ENCODE measurements at regions not wholly inside any gene's neighbourhood (a gene's known extent, or its start where the extent isn't known, plus 50 kb on each side); places are given as distances from the start of the nearest gene placed in this dataset.

DNA sequence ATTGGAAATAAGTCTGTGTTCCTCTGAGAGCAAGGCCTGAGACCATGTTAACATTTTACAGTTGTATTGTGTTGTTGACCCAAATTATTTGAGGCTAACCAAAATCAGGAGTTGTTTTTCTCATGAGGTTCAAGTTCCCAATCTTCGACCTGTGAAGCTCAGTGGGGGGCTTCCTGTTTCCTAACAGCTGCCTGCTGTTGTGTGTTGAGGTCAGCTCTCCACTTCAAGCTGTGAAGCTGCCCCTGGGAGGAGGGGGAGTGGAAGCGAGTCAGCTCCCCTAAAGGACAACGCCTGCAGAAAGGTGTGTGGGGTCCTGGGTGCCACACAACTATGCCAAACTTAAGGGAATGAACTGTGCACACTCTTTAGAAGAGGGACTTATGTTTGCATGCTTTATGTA lies 295.5 kb downstream of the IRX1 start:
- no peaks in the 10 kb centered on the region for H3K27me3 ChIP-seq (ENCODE audit: control insufficient read depth, insufficient read depth, low read length)
- no peak overlapping the region for H3K4me3 ChIP-seq (ENCODE audit: low read length)
- no peaks in the 10 kb centered on the region for H3K9me3 ChIP-seq (ENCODE audit: control insufficient read depth, low read depth, low read length)
- H3K36me3 ChIP-seq (ENCODE audit: control insufficient read depth, low read depth, low read length): no peaks in the 10 kb centered on the region
- no peak overlapping the region for H3K27ac ChIP-seq (ENCODE audit: low read length)
- peaks cover 9% of the 10 kb centered on the region for H3K4me1 ChIP-seq (ENCODE audit: control insufficient read depth, low read depth, low read length)
- H3K9ac ChIP-seq (ENCODE audit: low read length): no peak overlapping the region

DNA sequence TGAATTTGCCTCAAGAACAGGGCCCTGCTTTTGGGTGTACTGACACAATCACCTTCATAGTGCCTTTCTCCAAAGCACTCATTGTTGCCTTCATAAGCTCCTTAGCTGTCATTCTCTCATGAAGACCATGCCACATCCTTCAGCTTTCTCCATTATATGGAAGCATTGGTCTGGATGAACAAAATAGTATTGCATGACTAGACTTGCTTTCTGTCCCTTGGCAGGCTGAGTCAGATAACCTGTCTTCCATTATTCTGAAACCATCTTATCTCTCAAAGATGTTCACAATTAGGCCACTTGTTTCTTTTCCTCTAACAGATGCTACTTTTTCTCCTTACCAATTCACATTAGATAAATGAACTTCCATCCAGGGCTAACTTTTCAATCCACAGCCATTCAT lies 297.9 kb downstream of the IRX1 start:
- Histone ChIP-seq H3K4me1 (ENCODE audit: control insufficient read depth, low read depth, low read length) (peaks cover 9% of the 10 kb centered on the region), H3K9me3 (ENCODE audit: control insufficient read depth, low read depth, low read length) (no peaks in the 10 kb centered on the region), H3K27me3 (ENCODE audit: control insufficient read depth, insufficient read depth, low read length) (peaks cover 15% of the 10 kb centered on the region), H3K36me3 (ENCODE audit: control insufficient read depth, low read depth, low read length) (no peaks in the 10 kb centered on the region), H3K4me3 (ENCODE audit: low read length) (no peak overlapping the region), H3K27ac (ENCODE audit: low read length) (no peak overlapping the region), H3K9ac (ENCODE audit: low read length) (no peak overlapping the region)

DNA sequence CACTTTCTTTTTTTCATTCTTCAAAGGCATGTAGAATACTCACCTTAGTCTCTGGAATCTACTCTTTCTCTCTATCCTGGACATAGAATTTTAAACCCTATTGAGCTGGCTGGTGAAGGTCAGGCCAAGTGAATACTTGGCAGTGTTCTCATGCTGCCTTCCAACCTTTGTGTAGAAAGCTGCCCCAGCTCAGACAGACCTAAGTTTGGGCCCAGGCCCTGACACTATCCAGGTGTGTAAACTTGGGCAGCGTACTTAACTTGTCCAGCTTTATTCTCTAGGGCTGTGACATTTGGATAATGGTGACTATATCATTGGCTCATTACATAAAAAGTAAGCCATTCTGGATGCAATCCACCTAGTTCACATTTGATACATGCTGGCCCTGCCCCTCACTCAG lies 298.3 kb downstream of the IRX1 start:
- Histone ChIP-seq H3K9ac (ENCODE audit: low read length) (no peak overlapping the region), H3K36me3 (ENCODE audit: control insufficient read depth, low read depth, low read length) (no peaks in the 10 kb centered on the region), H3K9me3 (ENCODE audit: control insufficient read depth, low read depth, low read length) (no peaks in the 10 kb centered on the region), H3K4me3 (ENCODE audit: low read length) (no peak overlapping the region), H3K27me3 (ENCODE audit: control insufficient read depth, insufficient read depth, low read length) (peaks cover 19% of the 10 kb centered on the region), H3K27ac (ENCODE audit: low read length) (no peak overlapping the region), H3K4me1 (ENCODE audit: control insufficient read depth, low read depth, low read length) (peaks cover 9% of the 10 kb centered on the region)

DNA sequence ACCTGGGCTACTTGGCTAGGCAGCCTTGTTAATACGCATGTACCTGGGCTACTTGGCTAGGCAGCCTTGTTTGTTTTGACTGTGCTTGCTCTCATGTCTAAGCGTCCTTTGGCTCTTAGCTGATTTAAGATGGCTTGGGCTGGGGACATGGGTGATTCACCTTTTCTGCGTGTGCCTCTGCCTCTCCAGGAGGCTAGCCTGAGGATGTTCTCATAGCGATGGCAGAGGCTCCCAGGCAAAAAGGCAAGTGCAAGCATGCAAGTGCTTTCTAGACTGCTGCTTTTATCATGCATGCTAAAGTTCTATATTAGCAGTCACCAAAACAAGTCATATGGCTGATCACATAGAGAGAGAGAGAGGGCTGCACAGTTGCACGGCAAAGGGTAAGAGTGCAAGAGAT lies 300.5 kb downstream of the IRX1 start:
- no peak overlapping the region for H3K4me3 ChIP-seq (ENCODE audit: low read length)
- H3K27ac ChIP-seq (ENCODE audit: low read length): no peak overlapping the region

DNA sequence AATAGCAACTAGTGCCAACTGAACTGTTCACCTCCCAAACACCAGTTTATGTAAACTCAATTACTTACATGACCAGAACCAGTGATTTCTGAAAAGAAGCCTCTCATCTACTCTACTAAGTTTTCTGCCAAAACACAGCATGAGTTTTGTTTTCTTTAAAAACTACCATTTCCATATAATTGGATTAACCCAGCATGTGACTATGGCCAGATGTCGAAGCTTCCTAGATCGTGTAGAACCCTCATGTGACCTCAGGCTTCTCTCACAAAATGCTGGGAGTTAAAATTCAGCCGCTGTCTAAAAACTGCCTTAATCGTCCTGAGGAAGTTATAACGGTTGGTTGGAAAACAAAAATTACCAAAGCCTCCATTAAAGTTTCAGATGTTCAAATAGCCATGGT lies 303.5 kb downstream of the IRX1 start:
- Histone ChIP-seq H3K9ac (ENCODE audit: low read length) (no peak overlapping the region), H3K4me1 (ENCODE audit: control insufficient read depth, low read depth, low read length) (no peaks in the 10 kb centered on the region), H3K4me3 (ENCODE audit: low read length) (no peak overlapping the region), H3K27ac (ENCODE audit: low read length) (no peak overlapping the region), H3K27me3 (ENCODE audit: control insufficient read depth, insufficient read depth, low read length) (peaks cover 23% of the 10 kb centered on the region), H3K9me3 (ENCODE audit: control insufficient read depth, low read depth, low read length) (no peaks in the 10 kb centered on the region), H3K36me3 (ENCODE audit: control insufficient read depth, low read depth, low read length) (no peaks in the 10 kb centered on the region)

More for the DNA sequence above, 300.5 kb downstream of the IRX1 start:
- Histone ChIP-seq H3K9me3 (ENCODE audit: control insufficient read depth, low read depth, low read length) (no peaks in the 10 kb centered on the region), H3K27me3 (ENCODE audit: control insufficient read depth, insufficient read depth, low read length) (peaks cover 23% of the 10 kb centered on the region), H3K9ac (ENCODE audit: low read length) (no peak overlapping the region), H3K4me1 (ENCODE audit: control insufficient read depth, low read depth, low read length) (peaks cover 4% of the 10 kb centered on the region), H3K36me3 (ENCODE audit: control insufficient read depth, low read depth, low read length) (no peaks in the 10 kb centered on the region)

DNA sequence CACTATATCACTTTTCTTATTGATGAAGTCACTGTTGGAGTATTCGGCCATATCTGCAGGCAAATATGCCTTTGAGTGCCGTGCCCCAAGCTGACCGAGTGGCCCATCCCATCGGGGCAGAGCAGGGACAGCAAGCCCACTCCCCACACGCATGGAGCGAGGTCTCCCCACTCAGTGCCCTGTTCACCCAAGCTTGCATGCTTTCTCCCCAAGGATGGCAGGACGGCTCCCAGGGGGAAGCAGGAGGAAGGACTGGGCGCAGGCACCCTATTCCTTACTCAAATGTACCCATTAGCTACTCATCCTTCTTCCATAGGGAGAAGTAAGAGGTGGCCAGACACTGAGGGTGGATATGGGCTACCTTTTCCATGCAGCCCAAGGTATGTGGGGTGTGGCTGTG lies 309.0 kb downstream of the IRX1 start:
- Histone ChIP-seq H3K9ac (ENCODE audit: low read length) (no peak overlapping the region), H3K27ac (ENCODE audit: low read length) (no peak overlapping the region), H3K9me3 (ENCODE audit: control insufficient read depth, low read depth, low read length) (no peaks in the 10 kb centered on the region), H3K4me1 (ENCODE audit: control insufficient read depth, low read depth, low read length) (no peaks in the 10 kb centered on the region), H3K36me3 (ENCODE audit: control insufficient read depth, low read depth, low read length) (no peaks in the 10 kb centered on the region), H3K4me3 (ENCODE audit: low read length) (no peak overlapping the region), H3K27me3 (ENCODE audit: control insufficient read depth, insufficient read depth, low read length) (no peaks in the 10 kb centered on the region)

DNA sequence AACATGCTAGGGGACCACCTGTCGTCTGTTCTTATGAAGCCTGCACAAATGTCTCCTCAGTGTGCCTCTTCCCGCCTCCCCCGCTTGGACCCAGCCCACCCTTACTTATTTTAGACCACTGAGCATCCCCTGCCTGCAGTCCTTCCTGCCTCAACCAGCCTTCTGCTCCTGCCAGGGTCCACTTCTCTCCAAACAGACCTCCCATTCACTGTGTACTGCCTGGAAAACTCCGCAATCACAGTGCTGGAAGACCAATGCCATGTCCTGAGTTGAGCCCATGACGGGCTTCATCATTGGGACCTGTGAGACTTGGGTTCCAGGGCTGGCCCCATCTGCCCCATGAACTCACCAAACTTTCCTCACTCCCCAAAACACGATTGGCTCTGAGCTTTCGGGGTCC lies 309.4 kb downstream of the IRX1 start:
- Histone ChIP-seq H3K4me3 (ENCODE audit: low read length) (no peak overlapping the region), H3K27ac (ENCODE audit: low read length) (no peak overlapping the region), H3K36me3 (ENCODE audit: control insufficient read depth, low read depth, low read length) (no peaks in the 10 kb centered on the region), H3K27me3 (ENCODE audit: control insufficient read depth, insufficient read depth, low read length) (no peaks in the 10 kb centered on the region), H3K9me3 (ENCODE audit: control insufficient read depth, low read depth, low read length) (no peaks in the 10 kb centered on the region), H3K4me1 (ENCODE audit: control insufficient read depth, low read depth, low read length) (no peaks in the 10 kb centered on the region), H3K9ac (ENCODE audit: low read length) (no peak overlapping the region)

DNA sequence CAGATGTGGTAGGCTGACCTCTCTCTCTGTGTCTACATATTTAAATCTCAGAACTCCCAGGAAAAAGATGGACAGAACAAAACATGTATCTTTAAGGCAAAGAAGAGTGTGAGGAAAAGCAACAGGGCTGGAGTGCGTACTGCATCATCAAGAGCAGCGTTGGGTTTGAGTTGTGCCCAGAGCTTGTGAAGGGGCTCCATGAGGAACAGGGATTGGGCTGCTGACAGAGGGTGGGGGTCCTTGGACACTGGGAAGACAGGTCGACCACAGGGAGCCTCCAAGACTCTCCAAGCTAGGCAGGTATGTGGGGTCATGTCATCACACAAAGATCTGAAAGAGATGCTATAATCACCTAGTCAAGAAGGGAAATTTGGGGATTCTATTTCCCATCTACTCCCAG lies 309.9 kb downstream of the IRX1 start:
- Histone ChIP-seq H3K4me1 (ENCODE audit: control insufficient read depth, low read depth, low read length) (no peaks in the 10 kb centered on the region), H3K36me3 (ENCODE audit: control insufficient read depth, low read depth, low read length) (no peaks in the 10 kb centered on the region), H3K9me3 (ENCODE audit: control insufficient read depth, low read depth, low read length) (no peaks in the 10 kb centered on the region), H3K27ac (ENCODE audit: low read length) (no peak overlapping the region), H3K27me3 (ENCODE audit: control insufficient read depth, insufficient read depth, low read length) (no peaks in the 10 kb centered on the region), H3K4me3 (ENCODE audit: low read length) (no peak overlapping the region), H3K9ac (ENCODE audit: low read length) (no peak overlapping the region)

DNA sequence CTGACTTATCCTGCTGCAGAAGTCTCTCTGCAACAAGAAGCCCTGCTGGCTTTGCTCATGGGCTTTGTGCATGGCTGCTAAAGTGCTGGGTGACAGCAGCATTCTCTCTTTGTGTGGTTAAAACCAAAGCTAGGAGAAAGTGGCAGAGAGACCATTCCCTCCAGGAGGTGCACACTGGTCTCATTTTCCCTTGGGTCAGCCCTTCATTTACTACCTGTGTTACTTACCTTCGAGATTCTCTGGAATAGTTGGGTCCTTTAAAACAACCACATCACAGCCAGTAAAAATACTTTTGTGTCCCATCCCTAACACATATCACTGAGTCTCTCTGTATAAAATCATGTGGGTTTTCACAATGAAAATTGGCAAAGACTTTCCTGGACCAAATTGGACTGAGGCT lies 315.5 kb downstream of the IRX1 start:
- H3K27ac ChIP-seq (ENCODE audit: low read length): no peak overlapping the region
- no peaks in the 10 kb centered on the region for H3K36me3 ChIP-seq (ENCODE audit: control insufficient read depth, low read depth, low read length)
- no peaks in the 10 kb centered on the region for H3K9me3 ChIP-seq (ENCODE audit: control insufficient read depth, low read depth, low read length)
- no peak overlapping the region for H3K4me3 ChIP-seq (ENCODE audit: low read length)
- no peaks in the 10 kb centered on the region for H3K4me1 ChIP-seq (ENCODE audit: control insufficient read depth, low read depth, low read length)
- H3K27me3 ChIP-seq (ENCODE audit: control insufficient read depth, insufficient read depth, low read length): no peaks in the 10 kb centered on the region
- no peak overlapping the region for H3K9ac ChIP-seq (ENCODE audit: low read length)

DNA sequence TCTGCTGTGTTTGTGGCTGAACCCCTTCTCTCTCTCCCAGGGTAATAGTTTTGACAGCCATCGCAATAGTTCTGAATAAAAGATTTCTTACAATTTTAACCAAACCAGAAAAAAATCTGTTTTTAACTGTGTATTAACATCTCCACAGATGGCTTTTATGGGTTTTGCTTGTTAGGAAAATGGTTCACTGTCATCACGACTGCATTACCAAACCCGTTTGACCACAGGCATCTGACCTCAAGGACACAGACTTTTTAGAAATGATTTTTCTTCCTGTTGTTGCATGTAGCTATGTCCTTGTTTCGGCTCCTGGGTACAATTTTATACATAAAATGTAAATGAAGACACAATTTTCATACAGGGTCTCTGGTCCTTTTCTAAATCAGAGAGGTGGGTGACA lies 316.1 kb downstream of the IRX1 start:
- Histone ChIP-seq H3K4me1 (ENCODE audit: control insufficient read depth, low read depth, low read length) (no peaks in the 10 kb centered on the region), H3K36me3 (ENCODE audit: control insufficient read depth, low read depth, low read length) (no peaks in the 10 kb centered on the region), H3K27ac (ENCODE audit: low read length) (no peak overlapping the region), H3K4me3 (ENCODE audit: low read length) (no peak overlapping the region), H3K9me3 (ENCODE audit: control insufficient read depth, low read depth, low read length) (no peaks in the 10 kb centered on the region), H3K9ac (ENCODE audit: low read length) (no peak overlapping the region), H3K27me3 (ENCODE audit: control insufficient read depth, insufficient read depth, low read length) (no peaks in the 10 kb centered on the region)

DNA sequence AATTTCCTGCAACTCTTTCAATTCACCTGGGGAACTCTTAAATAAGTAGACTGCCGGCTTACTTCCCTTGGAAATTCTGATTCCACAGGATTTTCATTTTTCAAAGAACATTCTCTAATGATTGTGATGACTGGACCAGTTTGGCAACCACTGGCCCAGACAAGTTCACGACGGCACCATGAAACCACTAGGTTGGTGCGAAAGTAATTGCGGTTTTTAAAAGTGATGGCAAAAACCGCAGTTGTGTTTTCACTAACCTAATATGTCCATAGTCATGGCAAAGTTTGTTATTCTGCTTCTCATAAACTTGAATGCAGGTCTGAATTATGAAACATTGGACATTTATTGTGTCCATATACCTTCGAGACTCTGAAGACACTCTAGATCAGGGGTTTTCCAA lies 317.2 kb downstream of the IRX1 start:
- Histone ChIP-seq H3K36me3 (ENCODE audit: control insufficient read depth, low read depth, low read length) (no peaks in the 10 kb centered on the region), H3K4me1 (ENCODE audit: control insufficient read depth, low read depth, low read length) (no peaks in the 10 kb centered on the region), H3K27me3 (ENCODE audit: control insufficient read depth, insufficient read depth, low read length) (no peaks in the 10 kb centered on the region), H3K4me3 (ENCODE audit: low read length) (no peak overlapping the region), H3K9ac (ENCODE audit: low read length) (no peak overlapping the region), H3K27ac (ENCODE audit: low read length) (no peak overlapping the region), H3K9me3 (ENCODE audit: control insufficient read depth, low read depth, low read length) (no peaks in the 10 kb centered on the region)

DNA sequence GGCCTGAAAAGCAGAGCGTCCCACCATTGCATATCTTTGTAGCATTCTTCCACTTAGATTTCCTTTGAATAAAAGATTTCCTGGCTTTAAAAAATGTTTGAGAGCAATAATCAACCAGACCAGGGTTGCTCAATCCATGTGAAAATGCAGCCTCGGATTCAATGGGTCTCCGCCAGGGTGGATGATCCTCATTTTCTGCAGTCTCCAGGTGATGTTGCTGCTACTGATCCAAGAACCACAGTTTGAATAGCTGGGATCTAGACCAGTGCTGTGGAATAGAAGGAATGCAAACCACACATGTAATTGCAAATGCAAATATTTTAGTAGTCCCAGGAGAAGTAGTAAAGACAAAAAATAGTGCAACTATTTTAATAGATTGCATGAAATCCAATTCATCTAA lies 317.6 kb downstream of the IRX1 start:
- Histone ChIP-seq H3K27ac (ENCODE audit: low read length) (no peak overlapping the region), H3K4me1 (ENCODE audit: control insufficient read depth, low read depth, low read length) (no peaks in the 10 kb centered on the region), H3K9me3 (ENCODE audit: control insufficient read depth, low read depth, low read length) (no peaks in the 10 kb centered on the region), H3K9ac (ENCODE audit: low read length) (no peak overlapping the region), H3K4me3 (ENCODE audit: low read length) (no peak overlapping the region), H3K36me3 (ENCODE audit: control insufficient read depth, low read depth, low read length) (no peaks in the 10 kb centered on the region), H3K27me3 (ENCODE audit: control insufficient read depth, insufficient read depth, low read length) (no peaks in the 10 kb centered on the region)

DNA sequence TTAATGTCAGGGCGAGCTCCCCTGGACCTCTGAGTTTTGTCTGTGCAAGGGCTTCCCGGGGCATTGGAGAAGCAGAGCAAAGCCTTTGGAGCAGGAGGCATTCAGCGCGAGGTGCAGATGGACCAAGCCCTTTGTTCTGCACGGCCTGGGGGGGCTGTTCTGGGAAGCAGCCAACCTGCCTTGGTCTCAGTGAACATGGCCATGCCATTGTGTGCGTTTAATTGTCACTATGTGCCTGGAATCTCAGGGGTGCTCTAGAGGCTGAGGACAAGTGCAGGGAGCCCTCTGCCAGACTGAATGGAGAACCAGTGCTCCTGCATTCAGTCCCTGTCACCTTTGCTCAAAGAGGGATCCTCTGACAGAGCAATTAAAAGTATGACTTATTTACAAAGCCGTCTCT lies 329.4 kb downstream of the IRX1 start:
- H3K27ac ChIP-seq (ENCODE audit: low read length): no peak overlapping the region
- no peaks in the 10 kb centered on the region for H3K9me3 ChIP-seq (ENCODE audit: control insufficient read depth, low read depth, low read length)
- H3K4me1 ChIP-seq (ENCODE audit: control insufficient read depth, low read depth, low read length): no peaks in the 10 kb centered on the region
- no peak overlapping the region for H3K9ac ChIP-seq (ENCODE audit: low read length)
- H3K36me3 ChIP-seq (ENCODE audit: control insufficient read depth, low read depth, low read length): no peaks in the 10 kb centered on the region
- H3K4me3 ChIP-seq (ENCODE audit: low read length): no peak overlapping the region
- no peaks in the 10 kb centered on the region for H3K27me3 ChIP-seq (ENCODE audit: control insufficient read depth, insufficient read depth, low read length)
